GM18519 (cell line): ENCODE measurements at regions not wholly inside any gene's neighbourhood (a gene's known extent, or its start where the extent isn't known, plus 50 kb on each side); places are given as distances from the start of the nearest gene placed in this dataset.

Source experiments
- ATAC-seq: cut with Tn5 transposase; IDR thresholded peaks from one replicate; pipeline ENCODE4 v1.9.1; 2021; ENCODE audit warnings: mild to moderate bottlenecking, moderate library complexity; ENCODE audit not compliant: unreplicated experiment, low FRiP score

GRCh38 chr13:73513751-73514150 is 454.9 kb downstream of the KLF5 start:
- no peak for ATAC-seq

- no peak for ATAC-seq
Measured at GRCh38 chr13:73508841-73509240, 450.0 kb downstream of the KLF5 start.

- no peak for ATAC-seq
Measured at GRCh38 chr13:73505376-73505890, 446.6 kb downstream of the KLF5 start.

DNA sequence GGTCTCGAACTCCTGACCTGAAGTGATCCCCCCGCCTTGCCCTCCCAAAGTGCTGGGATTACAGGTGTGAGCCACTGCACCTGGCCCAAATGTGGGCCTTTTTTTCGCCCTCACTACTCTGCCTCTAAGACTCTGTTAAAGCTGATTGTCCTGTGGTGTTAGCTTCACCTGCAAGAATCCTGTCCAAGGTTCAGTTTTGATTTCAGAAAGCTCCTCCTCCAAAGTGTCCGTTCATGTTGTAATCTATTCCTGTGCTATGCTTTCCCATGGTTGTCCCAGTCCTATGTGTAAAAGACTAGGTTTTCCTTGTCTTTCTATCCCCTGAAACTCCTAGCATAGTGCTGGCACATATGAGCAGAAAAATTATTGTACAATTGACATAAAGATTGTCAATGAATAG is 440.9 kb downstream of the KLF5 start:
- no peak for ATAC-seq

GRCh38 chr13:73497430-73497829 is 438.6 kb downstream of the KLF5 start:
- no peak for ATAC-seq

DNA sequence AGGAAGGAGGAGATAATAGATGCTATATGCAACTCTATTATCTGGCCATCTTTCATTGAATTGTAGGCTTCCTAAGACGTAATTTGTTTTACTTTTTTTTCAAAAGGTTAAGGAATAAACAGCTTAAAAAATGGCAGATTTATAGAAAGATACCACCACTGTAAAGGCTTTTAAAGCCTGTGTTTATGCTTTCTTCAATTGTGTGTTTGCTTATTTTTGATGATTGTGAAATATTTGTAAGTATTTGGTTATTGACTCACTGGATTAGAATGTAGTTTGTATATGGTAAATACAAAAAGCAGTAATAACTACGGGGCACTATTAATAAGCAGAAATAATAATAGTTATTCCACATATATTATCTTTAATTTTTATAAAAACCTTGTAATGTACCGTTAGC is 437.9 kb downstream of the KLF5 start:
- ATAC-seq = no peak

- ATAC-seq = no peak
Measured at GRCh38 chr13:73492811-73493210, 434.0 kb downstream of the KLF5 start.

DNA sequence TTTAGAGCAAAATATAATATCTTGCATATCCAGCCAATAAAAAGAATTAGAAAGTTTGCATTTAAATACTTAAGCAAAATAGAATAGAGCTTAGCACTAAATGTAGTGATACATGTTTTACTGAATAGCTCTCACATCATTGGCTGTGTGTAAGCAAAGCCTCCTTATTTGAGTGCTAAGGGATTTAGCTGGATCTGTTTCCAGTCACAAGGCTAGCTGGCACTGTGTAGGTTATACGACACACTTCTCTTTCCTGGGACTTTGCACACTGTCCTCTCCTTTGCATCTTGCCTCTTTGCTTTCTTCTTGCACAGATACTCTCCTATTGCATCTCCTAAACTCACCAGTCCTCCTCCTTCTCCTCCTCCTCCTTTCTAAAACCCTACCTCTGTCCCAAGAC is 423.8 kb downstream of the KLF5 start:
- ATAC-seq = no peak

DNA sequence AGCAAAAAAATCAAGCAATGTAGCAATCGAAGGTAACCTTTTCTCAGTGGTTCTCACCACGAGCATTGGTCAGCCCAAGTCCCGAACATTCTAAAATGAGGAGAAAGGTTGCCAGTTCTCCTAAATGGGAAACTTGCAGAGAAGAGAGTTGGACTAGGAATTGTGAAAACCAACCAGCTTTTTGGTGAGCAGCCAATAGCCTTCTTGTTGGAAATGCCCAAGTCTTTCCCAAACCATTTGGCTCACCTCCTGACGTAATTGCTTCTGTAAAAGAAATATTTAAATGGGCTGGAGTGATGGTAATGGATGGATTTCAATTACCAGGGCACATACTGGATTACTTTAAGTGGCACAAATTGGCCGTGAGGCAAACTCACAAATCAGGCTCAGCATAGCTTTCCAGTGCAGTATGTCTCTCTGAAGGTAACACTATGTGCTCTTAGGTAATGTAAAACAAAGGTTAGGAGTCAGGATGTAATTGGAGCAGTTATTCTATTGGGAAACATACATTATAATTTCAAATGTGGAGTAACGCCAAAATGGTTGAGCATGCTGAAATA is 423.2 kb downstream of the KLF5 start:
- ATAC-seq = no peak

- no peak for ATAC-seq
Measured at GRCh38 chr13:73480779-73481559, 422.2 kb downstream of the KLF5 start.

DNA sequence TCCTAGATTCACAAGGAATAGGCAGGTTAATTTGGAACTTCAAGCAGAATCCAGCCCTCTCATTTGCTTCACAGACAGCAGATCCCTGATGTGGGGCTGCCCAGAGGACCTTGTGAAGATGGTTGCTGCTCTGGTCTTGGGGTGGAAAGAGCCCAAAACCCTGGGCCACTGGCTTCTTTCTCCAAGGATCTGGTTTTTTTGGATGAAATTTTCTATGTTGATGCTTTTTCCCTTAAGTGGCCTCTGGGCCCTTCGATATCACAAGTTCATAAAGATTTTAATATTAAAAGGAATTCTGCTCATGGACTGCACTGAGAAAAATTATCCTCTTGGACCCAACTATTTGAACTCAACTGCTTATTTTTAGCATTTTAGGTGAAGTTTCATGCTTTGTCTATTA is 421.1 kb downstream of the KLF5 start:
- ATAC-seq = no peak

- no peak for ATAC-seq
Measured at GRCh38 chr13:73479351-73479750, 420.5 kb downstream of the KLF5 start.

- no peak for ATAC-seq
Measured at GRCh38 chr13:73477441-73477840, 418.6 kb downstream of the KLF5 start.

GRCh38 chr13:73473016-73473415 is 414.2 kb downstream of the KLF5 start:
- no peak for ATAC-seq

DNA sequence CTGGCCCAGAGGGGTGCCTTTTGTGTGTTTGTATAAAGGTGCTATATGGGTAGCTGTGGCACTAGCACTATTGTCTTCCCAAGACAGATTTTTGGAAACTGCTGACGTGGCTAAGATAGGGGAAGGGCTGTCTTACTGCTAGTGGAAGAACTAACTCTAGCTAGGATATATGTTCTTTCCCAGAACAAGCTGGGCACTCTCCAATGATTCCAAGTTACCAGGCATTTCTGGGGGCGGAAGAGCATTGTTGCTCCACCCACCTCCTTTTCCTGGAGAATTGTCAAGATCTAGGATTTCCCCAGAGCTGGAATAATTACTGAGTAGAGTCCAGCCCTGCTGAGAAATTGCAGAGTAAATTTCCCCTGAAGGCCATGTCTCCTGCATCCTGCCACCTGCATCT is 408.3 kb downstream of the KLF5 start:
- ATAC-seq = no peak

- no peak for ATAC-seq
Measured at GRCh38 chr13:73466561-73466960, 407.8 kb downstream of the KLF5 start.

- ATAC-seq = no peak
Measured at GRCh38 chr13:73465617-73465971, 406.8 kb downstream of the KLF5 start.

DNA sequence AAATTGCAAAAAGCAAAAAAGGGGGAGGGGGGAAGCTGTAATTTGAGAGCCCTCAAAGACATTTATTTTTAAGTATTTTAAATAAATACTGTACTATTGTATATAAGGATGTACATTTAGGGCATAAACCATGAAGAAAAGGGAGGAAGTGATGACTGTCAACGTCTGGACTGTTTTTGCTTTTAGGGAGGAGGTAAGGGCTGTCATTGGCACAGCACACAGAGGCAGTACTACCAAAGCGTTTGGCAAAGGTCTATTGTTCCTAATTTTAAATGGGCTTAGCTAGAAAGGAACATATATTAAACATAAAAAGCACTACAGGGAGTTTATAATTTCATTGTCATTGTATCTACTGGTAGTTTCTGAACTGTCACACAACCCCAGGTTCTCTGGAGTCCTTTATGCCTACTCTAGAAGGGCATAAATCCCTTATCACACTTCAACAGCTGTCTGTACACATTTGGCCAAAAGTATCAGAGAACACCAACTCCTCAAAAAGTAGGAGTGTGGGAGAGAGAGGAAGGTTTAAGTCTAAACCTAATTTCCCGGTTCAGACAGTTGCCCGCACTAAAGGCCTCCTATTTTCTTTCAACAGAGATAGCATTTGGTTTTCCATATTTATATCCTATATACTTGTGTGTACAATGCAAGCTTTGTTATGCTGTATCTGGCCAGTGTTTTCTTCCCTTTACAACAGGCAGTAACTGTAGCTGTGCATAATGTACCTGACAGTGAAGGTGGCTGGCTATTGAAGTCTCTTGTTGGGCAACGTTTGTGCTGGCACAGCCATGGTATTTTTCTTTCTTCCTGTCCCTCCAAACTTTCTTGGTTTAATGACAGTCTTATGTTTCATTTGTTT is 406.2 kb downstream of the KLF5 start:
- no peak for ATAC-seq

DNA sequence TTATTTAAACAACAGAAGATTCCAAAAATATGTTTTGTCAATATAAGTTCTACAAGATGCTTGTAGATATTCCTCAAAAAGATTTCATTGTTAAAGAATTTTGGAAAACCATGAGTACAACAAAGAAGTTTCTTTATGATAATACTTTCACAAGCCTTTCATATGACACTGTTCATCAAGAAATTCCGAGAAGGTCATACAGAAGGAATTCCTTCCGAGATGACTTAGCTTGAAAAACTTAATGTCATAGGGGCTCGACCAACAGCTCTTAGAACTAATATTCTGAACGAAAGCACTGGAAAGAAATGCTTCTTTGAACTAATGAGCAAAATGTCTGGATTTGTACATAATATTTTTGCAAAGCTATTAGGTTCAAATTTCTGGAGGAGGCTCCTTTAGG is 403.4 kb downstream of the KLF5 start:
- ATAC-seq = no peak

DNA sequence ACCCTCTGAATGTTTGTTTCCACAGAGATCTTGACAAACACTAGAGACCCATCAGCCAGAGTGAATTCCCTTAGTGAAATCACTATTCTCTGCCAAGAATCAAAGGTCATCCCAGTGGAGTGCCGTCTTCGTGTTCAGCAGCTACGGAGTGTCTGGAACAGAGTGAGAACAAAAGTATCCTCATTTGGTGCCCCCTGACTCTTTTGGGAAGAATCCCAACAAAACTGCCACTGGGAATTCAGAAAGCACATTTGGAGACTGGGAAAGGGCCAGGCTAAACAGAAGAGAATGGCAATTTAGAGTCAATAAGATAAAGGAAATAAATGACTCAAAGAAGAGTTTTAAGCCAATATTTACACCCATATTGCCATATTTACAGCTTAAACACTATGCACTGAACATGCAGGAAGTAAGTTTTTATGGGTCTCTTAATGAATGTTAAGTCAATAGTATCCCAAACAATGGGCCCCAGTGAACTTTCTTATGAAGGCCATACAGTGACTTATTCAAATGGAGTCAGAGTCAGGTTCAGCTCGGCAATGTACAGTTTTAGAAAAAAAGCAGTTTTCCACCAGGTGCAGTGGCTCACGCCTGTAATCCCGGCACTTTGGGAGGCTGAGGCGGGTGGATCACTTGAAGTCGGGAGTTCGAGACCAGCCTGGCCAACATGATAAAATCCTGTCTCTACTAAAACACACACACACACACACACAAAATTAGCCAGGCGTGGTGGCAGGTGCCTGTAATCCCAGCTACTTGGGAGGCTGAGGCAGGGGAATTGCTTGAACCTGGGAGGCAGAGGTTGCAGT is 392.6 kb downstream of the KLF5 start:
- no peak for ATAC-seq

- no peak for ATAC-seq
Measured at GRCh38 chr13:73450583-73450982, 391.8 kb downstream of the KLF5 start.
